Activated naive CD4-positive, alpha-beta T cell treated with anti-CD3 and anti-CD28 coated beads, Interleukin-2, amount 50 U/mL, for 24 hours (primary cell): ENCODE measurements at regions not wholly inside any gene's neighbourhood (a gene's known extent, or its start where the extent isn't known, plus 50 kb on each side); places are given as distances from the start of the nearest gene placed in this dataset.
A peak's percentile ranks its signal among the peaks of the same experiment; 100 is the strongest.
"Not testable (repeated sequence)": the region's sequence is repeated elsewhere in the genome, so short reads cannot be mapped to it uniquely, and the experiment has no call there.

Experiments used
- H3K27ac Mint-ChIP-seq: one replicate; pipeline ENCODE4 v1.8.0; 2021; ENCODE audit warnings: mild to moderate bottlenecking, mixed read lengths
- H3K27me3 Mint-ChIP-seq: one replicate; pipeline ENCODE4 v1.8.0; 2021; ENCODE audit warnings: mixed read lengths
- H3K36me3 Mint-ChIP-seq: one replicate; pipeline ENCODE4 v1.8.0; 2021; ENCODE audit warnings: mixed read lengths
- H3K4me1 Mint-ChIP-seq: one replicate; pipeline ENCODE4 v1.8.0; 2021; ENCODE audit warnings: mixed read lengths
- H3K4me3 Mint-ChIP-seq: one replicate; pipeline ENCODE4 v1.8.0; 2021; ENCODE audit warnings: mild to moderate bottlenecking, mixed read lengths
- H3K9me3 Mint-ChIP-seq: one replicate; pipeline ENCODE4 v1.8.0; 2021; ENCODE audit warnings: mixed read lengths

GRCh38 chr15:69861331-69862171, 236.2 kb downstream of the TLE3 start:
- Mint-ChIP-seq H3K27me3 (no peaks in the 10 kb centered on the region), H3K4me1 (peaks cover 23% of the 10 kb centered on the region), H3K4me3 (no peak overlapping the region), H3K9me3 (no peaks in the 10 kb centered on the region), H3K36me3 (no peaks in the 10 kb centered on the region), H3K27ac (no peak overlapping the region)

GRCh38 chr15:69862540-69862939, 235.2 kb downstream of the TLE3 start:
- no peak overlapping the region for H3K4me3 Mint-ChIP-seq
- H3K9me3 Mint-ChIP-seq: no peaks in the 10 kb centered on the region
- no peaks in the 10 kb centered on the region for H3K27me3 Mint-ChIP-seq
- no peaks in the 10 kb centered on the region for H3K36me3 Mint-ChIP-seq
- peaks cover 15% of the 10 kb centered on the region for H3K4me1 Mint-ChIP-seq
- H3K27ac Mint-ChIP-seq: no peak overlapping the region

GRCh38 chr15:69863446-69863845, 234.3 kb downstream of the TLE3 start:
- H3K27me3 Mint-ChIP-seq: no peaks in the 10 kb centered on the region
- H3K27ac Mint-ChIP-seq: no peak overlapping the region
- no peaks in the 10 kb centered on the region for H3K36me3 Mint-ChIP-seq
- H3K4me1 Mint-ChIP-seq: peaks cover 8% of the 10 kb centered on the region
- H3K4me3 Mint-ChIP-seq: no peak overlapping the region
- no peaks in the 10 kb centered on the region for H3K9me3 Mint-ChIP-seq

GRCh38 chr15:69865369-69865768, 232.3 kb downstream of the TLE3 start:
- Mint-ChIP-seq H3K27me3 (no peaks in the 10 kb centered on the region), H3K36me3 (no peaks in the 10 kb centered on the region), H3K27ac (no peak overlapping the region), H3K9me3 (no peaks in the 10 kb centered on the region), H3K4me1 (peaks cover 2% of the 10 kb centered on the region), H3K4me3 (no peak overlapping the region)

GRCh38 chr15:69868756-69869155, 229.0 kb downstream of the TLE3 start:
- Mint-ChIP-seq H3K27ac (no peak overlapping the region), H3K36me3 (no peaks in the 10 kb centered on the region), H3K4me1 (no peaks in the 10 kb centered on the region), H3K27me3 (no peaks in the 10 kb centered on the region), H3K9me3 (peaks cover 2% of the 10 kb centered on the region), H3K4me3 (no peak overlapping the region)

- peaks cover 7% of the 10 kb centered on the region for H3K9me3 Mint-ChIP-seq
- H3K36me3 Mint-ChIP-seq: no peaks in the 10 kb centered on the region
- no peaks in the 10 kb centered on the region for H3K27me3 Mint-ChIP-seq
- no peak overlapping the region for H3K27ac Mint-ChIP-seq
- H3K4me1 Mint-ChIP-seq: no peaks in the 10 kb centered on the region
- H3K4me3 Mint-ChIP-seq: no peak overlapping the region
Observed at GRCh38 chr15:69869291-69869690, 228.4 kb downstream of the TLE3 start.

- no peaks in the 10 kb centered on the region for H3K36me3 Mint-ChIP-seq
- H3K4me3 Mint-ChIP-seq: no peak overlapping the region
- no peaks in the 10 kb centered on the region for H3K4me1 Mint-ChIP-seq
- H3K9me3 Mint-ChIP-seq: peaks cover 8% of the 10 kb centered on the region
- no peaks in the 10 kb centered on the region for H3K27me3 Mint-ChIP-seq
- H3K27ac Mint-ChIP-seq: no peak overlapping the region
Observed at GRCh38 chr15:69869881-69870505, 227.7 kb downstream of the TLE3 start.

GRCh38 chr15:69871511-69872134, 226.1 kb downstream of the TLE3 start:
- Mint-ChIP-seq H3K27me3 (no peaks in the 10 kb centered on the region), H3K4me3 (no peak overlapping the region), H3K9me3 (peaks cover 8% of the 10 kb centered on the region), H3K4me1 (no peaks in the 10 kb centered on the region), H3K36me3 (no peaks in the 10 kb centered on the region), H3K27ac (no peak overlapping the region)

GRCh38 chr15:69873807-69874206, 223.9 kb downstream of the TLE3 start:
- Mint-ChIP-seq H3K27ac (no peak overlapping the region), H3K4me3 (no peak overlapping the region), H3K36me3 (no peaks in the 10 kb centered on the region), H3K4me1 (no peaks in the 10 kb centered on the region), H3K9me3 (peaks cover 8% of the 10 kb centered on the region), H3K27me3 (no peaks in the 10 kb centered on the region)

- Mint-ChIP-seq H3K4me3 (no peak overlapping the region), H3K9me3 (peaks cover 8% of the 10 kb centered on the region), H3K4me1 (no peaks in the 10 kb centered on the region), H3K36me3 (no peaks in the 10 kb centered on the region), H3K27ac (no peak overlapping the region), H3K27me3 (no peaks in the 10 kb centered on the region)
Observed at GRCh38 chr15:69874321-69874720, 223.4 kb downstream of the TLE3 start.

GRCh38 chr15:69876064-69876940, 221.4 kb downstream of the TLE3 start:
- Mint-ChIP-seq H3K36me3 (no peaks in the 10 kb centered on the region), H3K27ac (no peak overlapping the region), H3K4me3 (no peak overlapping the region), H3K4me1 (no peaks in the 10 kb centered on the region), H3K9me3 (peaks cover 8% of the 10 kb centered on the region), H3K27me3 (no peaks in the 10 kb centered on the region)

GRCh38 chr15:69879963-69880362, 217.8 kb downstream of the TLE3 start:
- not testable (repeated sequence) for H3K36me3 Mint-ChIP-seq, H3K27me3 Mint-ChIP-seq, H3K9me3 Mint-ChIP-seq, H3K4me3 Mint-ChIP-seq, H3K4me1 Mint-ChIP-seq
- H3K27ac Mint-ChIP-seq: peak overlapping the region; percentile 68

- Mint-ChIP-seq H3K9me3 (no peaks in the 10 kb centered on the region), H3K36me3 (no peaks in the 10 kb centered on the region), H3K4me3 (no peak overlapping the region), H3K27me3 (no peaks in the 10 kb centered on the region), H3K27ac (no peak overlapping the region), H3K4me1 (peaks cover 4% of the 10 kb centered on the region)
Observed at GRCh38 chr15:69880571-69881301, 217.0 kb downstream of the TLE3 start.

GRCh38 chr15:69881302-69881670, 216.4 kb downstream of the TLE3 start:
- Mint-ChIP-seq H3K9me3 (no peaks in the 10 kb centered on the region), H3K4me1 (peaks cover 4% of the 10 kb centered on the region), H3K27me3 (no peaks in the 10 kb centered on the region), H3K27ac (no peak overlapping the region), H3K4me3 (no peak overlapping the region), H3K36me3 (no peaks in the 10 kb centered on the region)

- Mint-ChIP-seq H3K9me3 (no peaks in the 10 kb centered on the region), H3K4me3 (no peak overlapping the region), H3K27me3 (no peaks in the 10 kb centered on the region), H3K4me1 (peaks cover 4% of the 10 kb centered on the region), H3K27ac (no peak overlapping the region), H3K36me3 (no peaks in the 10 kb centered on the region)
Observed at GRCh38 chr15:69881766-69882165, 216.0 kb downstream of the TLE3 start.
